ENCODE measurements at regions not wholly inside any gene's neighbourhood (a gene's known extent, or its start where the extent isn't known, plus 50 kb on each side); places are given as distances from the start of the nearest gene placed in this dataset.

- no peak for TF ChIP-seq CTCF (IDR thresholded peaks at IDR 0.05)
- no peak for TF ChIP-seq POLR2A (IDR thresholded peaks at IDR 0.05)
Measured at GRCh38 chr2:126385441-126385840, 270.5 kb upstream of the GYPC start.
